HepG2 (cell line): ENCODE measurements at regions not wholly inside any gene's neighbourhood (a gene's known extent, or its start where the extent isn't known, plus 50 kb on each side); places are given as distances from the start of the nearest gene placed in this dataset.

Source experiments
- ATAC-seq: fragments of 200-7000 bp; cut with Tn5 transposase; 3 replicates; pipeline ENCODE4 v1.9.1; 2020; ENCODE audit warnings: mild to moderate bottlenecking, moderate library complexity
- BruUV-seq: library from RNA; stranded (reverse); fragments of 400-500 nt; replicated peaks from 2 replicates; lab custom pipeline; 2021; lab: Mats Ljungman, UMichigan
- CTCF ChIA-PET: fragments of 300-600 bp; formaldehyde crosslinking; extraction: SDS; loops from one replicate; lab custom pipeline; 2021; ENCODE audit warnings: low total read pairs, inconsistent platforms, low intra/inter-chr PET ratio; lab: Yijun Ruan, JAX
- POLR2A ChIA-PET: fragments of 350-600 bp; sonication (Branson Sonifier 250); formaldehyde crosslinking; loops from one replicate; lab custom pipeline; 2020; ENCODE audit warnings: antibody characterized with exemption, inconsistent platforms; lab: Yijun Ruan, JAX
- DNase-seq: peaks from one replicate; pipeline ENCODE4 v3.0.0-alpha.2; 2015; ENCODE audit warnings: low spot score
- FAIRE-seq: peaks from 3 replicates; lab custom pipeline; 2011; peaks lifted over from hg19 to GRCh38; lab: Jason Lieb, UNC
- H2AFZ ChIP-seq: one replicate; pipeline ENCODE4 v1.6.1; 2011; ENCODE audit warnings: low read length, inconsistent platforms
- H3K27ac ChIP-seq: fragments of 300-600 bp; 3 replicates; pipeline ENCODE4 v1.8.0; 2011; ENCODE audit warnings: mixed run types, mild to moderate bottlenecking, mixed read lengths, low read length, inconsistent platforms; ENCODE audit not compliant: insufficient read depth; ENCODE audit errors: extremely low read length
- H3K27me3 ChIP-seq, 2 experiments: fragments of 200-600 bp in 1 of 2; 2 replicates in 1 of 2; 3 replicates in 1 of 2; pipeline versions ENCODE4 v1.6.0 to v1.8.0; 2011; ENCODE audit warnings: low read length in 2 of 2, mild to moderate bottlenecking in 2 of 2, moderate library complexity in 2 of 2, inconsistent platforms in 1 of 2; ENCODE audit not compliant: insufficient read depth in 2 of 2, control insufficient read depth in 1 of 2
- H3K36me3 ChIP-seq, 2 experiments: fragments of 200-600 bp in 1 of 2; replicated peaks in 1 of 2; 2 replicates in 1 of 2; 3 replicates in 1 of 2; pipeline versions ENCODE4 v1.5.1 to v1.8.0; 2011; ENCODE audit warnings: low read length in 2 of 2, inconsistent platforms in 1 of 2; ENCODE audit not compliant: insufficient read depth in 2 of 2, control insufficient read depth in 1 of 2
- H3K4me1 ChIP-seq: 2 replicates; pipeline ENCODE4 v1.5.1; 2012; ENCODE audit warnings: low read length, inconsistent platforms; ENCODE audit not compliant: insufficient read depth
- H3K4me2 ChIP-seq: 2 replicates; pipeline ENCODE4 v1.6.0; 2011; ENCODE audit warnings: low read depth, low read length, inconsistent platforms
- H3K4me3 ChIP-seq, 3 experiments: fragments of 200-600 bp in 1 of 3; sonication (generic), shearing (Covaris generic) in 1 of 3; replicated peaks in 1 of 3; 2 replicates each; pipeline ENCODE4 v1.5.1; 2011 to 2016; ENCODE audit warnings: low read length in 3 of 3, inconsistent platforms in 2 of 3, low read depth in 2 of 3, mild to moderate bottlenecking in 2 of 3, control low read depth in 1 of 3, mixed read lengths in 1 of 3; ENCODE audit not compliant: insufficient read depth in 1 of 3
- H3K79me2 ChIP-seq: one replicate; pipeline ENCODE4 v1.6.1; 2011; ENCODE audit warnings: low read length, inconsistent platforms; ENCODE audit not compliant: insufficient read depth
- H3K9ac ChIP-seq: 2 replicates; pipeline ENCODE4 v1.6.0; 2011; ENCODE audit warnings: mild to moderate bottlenecking, low read depth, low read length, inconsistent platforms; ENCODE audit not compliant: insufficient read depth
- H3K9me3 ChIP-seq: 2 replicates; pipeline ENCODE4 v1.5.1; 2012; ENCODE audit warnings: mild to moderate bottlenecking, low read length
- H4K20me1 ChIP-seq: 2 replicates; pipeline ENCODE4 v1.6.0; 2011; ENCODE audit warnings: inconsistent platforms, mild to moderate bottlenecking, low read length, moderate library complexity; ENCODE audit not compliant: insufficient read depth
- DZIP1 ChIP-seq: sonication (generic); formaldehyde crosslinking; IDR thresholded peaks from 2 replicates; pipeline ENCODE4 v1.5.0; 2020; ENCODE audit warnings: mild to moderate bottlenecking, missing genetic modification reagents
- EHMT2 ChIP-seq: fragments of 200-600 bp; sonication (generic); IDR thresholded peaks from 2 replicates; pipeline ENCODE4 v1.7.0; 2017; ENCODE audit warnings: antibody characterized with exemption, low read depth, low read length, borderline replicate concordance
- GZF1 ChIP-seq: sonication (generic); formaldehyde crosslinking; IDR thresholded peaks from 2 replicates; pipeline ENCODE4 v1.5.1; 2020; ENCODE audit warnings: mild to moderate bottlenecking, missing genetic modification reagents
- NCOA5 ChIP-seq: sonication (generic); formaldehyde crosslinking; IDR thresholded peaks from 2 replicates; pipeline ENCODE4 v1.4.0; 2020; ENCODE audit warnings: missing genetic modification reagents
- NFIC ChIP-seq: IDR thresholded peaks from 2 replicates; pipeline ENCODE4 v1.6.1; 2012; ENCODE audit warnings: mild to moderate bottlenecking, low read length, inconsistent platforms
- NR3C1 ChIP-seq: sonication (generic); formaldehyde crosslinking; IDR thresholded peaks from 2 replicates; pipeline ENCODE4 v1.4.0; 2020; ENCODE audit warnings: missing genetic modification reagents
- REL ChIP-seq: sonication (generic); formaldehyde crosslinking; conservative IDR thresholded peaks from 2 replicates; pipeline ENCODE4 v1.8.0; 2022; ENCODE audit warnings: mild to moderate bottlenecking, missing genetic modification reagents, moderate library complexity
- ZNF124 ChIP-seq: sonication (generic); formaldehyde crosslinking; IDR thresholded peaks from 2 replicates; pipeline ENCODE4 v1.4.0; 2020; ENCODE audit warnings: missing genetic modification reagents
- ZNF792 ChIP-seq: IDR thresholded peaks from 2 replicates; pipeline ENCODE4 v1.6.1; 2016
- ZUFSP ChIP-seq: sonication (generic); formaldehyde crosslinking; IDR thresholded peaks from 2 replicates; pipeline ENCODE4 v1.9.0; 2021; ENCODE audit warnings: missing genetic modification reagents, mild to moderate bottlenecking, borderline replicate concordance
- WGBS: methylation state at CpG from one replicate; pipeline ENCODE4 v1.1.6; 2017; ENCODE audit warnings: low lambda C conversion rate; 5-methylcytosine and 5-hydroxymethylcytosine counted together
- in situ Hi-C: cut with HindIII; loops from 2 replicates; pipeline ENCODE4 v1.10.0; 2017; ENCODE audit warnings: low pct_unique_long_range_greater_than_20kb; ENCODE audit not compliant: extremely low pct_ligation_motif_present
- intact Hi-C: fragments of 100-400 bp; cut with micrococcal nuclease; formaldehyde crosslinking; loops from one replicate; pipeline ENCODE4 v1.10.0; 2022; ENCODE audit not compliant: unreplicated experiment
- TF ChIP-seq, protein P1 (sequence below): sonication (generic); formaldehyde crosslinking; IDR thresholded peaks from 2 replicates; pipeline ENCODE4 v1.9.0; 2022; ENCODE audit warnings: missing genetic modification reagents, mild to moderate bottlenecking, borderline replicate concordance
- TF ChIP-seq, protein P2 (sequence below): sonication (generic); formaldehyde crosslinking; IDR thresholded peaks from 2 replicates; pipeline ENCODE4 v1.4.0; 2020; ENCODE audit warnings: missing genetic modification reagents

- no TSS peak for BruUV-seq
- CTCF ChIA-PET: no interaction called here
- FAIRE-seq: no peak
Observed at GRCh38 chrX:68940601-68941000, 111.8 kb downstream of the EFNB1 start.

More at GRCh38 chrX:68940601-68941000, 111.8 kb downstream of the EFNB1 start:
- no peaks in the 10 kb centered on the region for H3K79me2 ChIP-seq
- H3K27me3 ChIP-seq: no peaks in the 10 kb centered on the region
- H3K27ac ChIP-seq: no peak overlapping the region
- no peak for TF ChIP-seq NFIC
- no peak for TF ChIP-seq REL (CRISPR knock-in tag)
- TF ChIP-seq ZUFSP (CRISPR knock-in tag): no peak
- TF ChIP-seq NCOA5 (CRISPR knock-in tag): no peak
- TF ChIP-seq DZIP1 (CRISPR knock-in tag): no peak
- no peak for TF ChIP-seq NR3C1 (CRISPR knock-in tag)
- no peak for TF ChIP-seq ZNF124 (CRISPR knock-in tag)
- TF ChIP-seq EHMT2: no peak
- TF ChIP-seq ZNF792 (CRISPR knock-in tag): no peak
- TF ChIP-seq GZF1 (CRISPR knock-in tag): no peak
- TF ChIP-seq, protein P1, sequence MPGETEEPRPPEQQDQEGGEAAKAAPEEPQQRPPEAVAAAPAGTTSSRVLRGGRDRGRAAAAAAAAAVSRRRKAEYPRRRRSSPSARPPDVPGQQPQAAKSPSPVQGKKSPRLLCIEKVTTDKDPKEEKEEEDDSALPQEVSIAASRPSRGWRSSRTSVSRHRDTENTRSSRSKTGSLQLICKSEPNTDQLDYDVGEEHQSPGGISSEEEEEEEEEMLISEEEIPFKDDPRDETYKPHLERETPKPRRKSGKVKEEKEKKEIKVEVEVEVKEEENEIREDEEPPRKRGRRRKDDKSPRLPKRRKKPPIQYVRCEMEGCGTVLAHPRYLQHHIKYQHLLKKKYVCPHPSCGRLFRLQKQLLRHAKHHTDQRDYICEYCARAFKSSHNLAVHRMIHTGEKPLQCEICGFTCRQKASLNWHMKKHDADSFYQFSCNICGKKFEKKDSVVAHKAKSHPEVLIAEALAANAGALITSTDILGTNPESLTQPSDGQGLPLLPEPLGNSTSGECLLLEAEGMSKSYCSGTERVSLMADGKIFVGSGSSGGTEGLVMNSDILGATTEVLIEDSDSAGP (CRISPR knock-in tag): no peak
- TF ChIP-seq, protein P2, sequence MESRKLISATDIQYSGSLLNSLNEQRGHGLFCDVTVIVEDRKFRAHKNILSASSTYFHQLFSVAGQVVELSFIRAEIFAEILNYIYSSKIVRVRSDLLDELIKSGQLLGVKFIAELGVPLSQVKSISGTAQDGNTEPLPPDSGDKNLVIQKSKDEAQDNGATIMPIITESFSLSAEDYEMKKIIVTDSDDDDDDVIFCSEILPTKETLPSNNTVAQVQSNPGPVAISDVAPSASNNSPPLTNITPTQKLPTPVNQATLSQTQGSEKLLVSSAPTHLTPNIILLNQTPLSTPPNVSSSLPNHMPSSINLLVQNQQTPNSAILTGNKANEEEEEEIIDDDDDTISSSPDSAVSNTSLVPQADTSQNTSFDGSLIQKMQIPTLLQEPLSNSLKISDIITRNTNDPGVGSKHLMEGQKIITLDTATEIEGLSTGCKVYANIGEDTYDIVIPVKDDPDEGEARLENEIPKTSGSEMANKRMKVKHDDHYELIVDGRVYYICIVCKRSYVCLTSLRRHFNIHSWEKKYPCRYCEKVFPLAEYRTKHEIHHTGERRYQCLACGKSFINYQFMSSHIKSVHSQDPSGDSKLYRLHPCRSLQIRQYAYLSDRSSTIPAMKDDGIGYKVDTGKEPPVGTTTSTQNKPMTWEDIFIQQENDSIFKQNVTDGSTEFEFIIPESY (CRISPR knock-in tag): no peak
- no peak overlapping the region for H3K4me3 ChIP-seq
- no peak overlapping the region for H3K4me2 ChIP-seq
- no peak overlapping the region for H2AFZ ChIP-seq
- no peak overlapping the region for H3K9ac ChIP-seq
- no peaks in the 10 kb centered on the region for H4K20me1 ChIP-seq
- in situ Hi-C loops (no loop called here), intact Hi-C loops (no loop called here)
- H3K9me3 ChIP-seq: no peaks in the 10 kb centered on the region
- peaks cover 16% of the 10 kb centered on the region for H3K4me1 ChIP-seq
- ATAC-seq: no peak
- no peak for DNase-seq
- POLR2A ChIA-PET: no interaction called here
- WGBS: 19% methylated on average over 7 of the region's 7 CpGs
- no peaks in the 10 kb centered on the region for H3K36me3 ChIP-seq
